OCI-LY3 (cell line): ENCODE measurements at regions not wholly inside any gene's neighbourhood (a gene's known extent, or its start where the extent isn't known, plus 50 kb on each side); places are given as distances from the start of the nearest gene placed in this dataset.

Source experiments
- EZH2phosphoT487 ChIP-seq: fragments of 200-600 bp; shearing (Covaris generic); IDR thresholded peaks from 2 replicates; pipeline ENCODE4 v1.6.1; 2018; ENCODE audit warnings: antibody characterized with exemption, mixed run types, low read depth
- TF ChIP-seq, protein P1 (sequence below): fragments of 200-600, 300-600 bp; sonication (generic); IDR thresholded peaks from 2 replicates; pipeline ENCODE4 v1.5.1; 2014; ENCODE audit warnings: antibody characterized with exemption, low read length, low read depth

DNA sequence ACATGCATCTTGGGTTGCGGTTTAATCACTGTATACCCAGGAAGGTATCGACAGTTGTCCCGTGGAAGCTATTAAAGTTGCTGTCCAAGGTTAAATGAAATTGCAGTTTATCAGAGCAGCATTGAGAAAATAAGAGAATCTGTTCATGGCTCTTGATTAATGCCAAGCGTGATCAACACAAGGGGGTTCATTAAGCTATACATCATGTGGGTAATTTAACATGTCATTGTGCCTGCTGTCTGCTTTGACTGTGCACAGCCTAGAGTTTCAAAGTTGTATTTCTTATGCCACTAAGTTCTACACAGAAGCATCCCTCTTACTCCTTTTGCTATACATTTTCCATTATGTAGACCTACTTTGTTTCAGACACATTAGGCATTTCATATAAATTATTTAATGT, 74.8 kb upstream of the SP8 start:
- TF ChIP-seq, protein P1, sequence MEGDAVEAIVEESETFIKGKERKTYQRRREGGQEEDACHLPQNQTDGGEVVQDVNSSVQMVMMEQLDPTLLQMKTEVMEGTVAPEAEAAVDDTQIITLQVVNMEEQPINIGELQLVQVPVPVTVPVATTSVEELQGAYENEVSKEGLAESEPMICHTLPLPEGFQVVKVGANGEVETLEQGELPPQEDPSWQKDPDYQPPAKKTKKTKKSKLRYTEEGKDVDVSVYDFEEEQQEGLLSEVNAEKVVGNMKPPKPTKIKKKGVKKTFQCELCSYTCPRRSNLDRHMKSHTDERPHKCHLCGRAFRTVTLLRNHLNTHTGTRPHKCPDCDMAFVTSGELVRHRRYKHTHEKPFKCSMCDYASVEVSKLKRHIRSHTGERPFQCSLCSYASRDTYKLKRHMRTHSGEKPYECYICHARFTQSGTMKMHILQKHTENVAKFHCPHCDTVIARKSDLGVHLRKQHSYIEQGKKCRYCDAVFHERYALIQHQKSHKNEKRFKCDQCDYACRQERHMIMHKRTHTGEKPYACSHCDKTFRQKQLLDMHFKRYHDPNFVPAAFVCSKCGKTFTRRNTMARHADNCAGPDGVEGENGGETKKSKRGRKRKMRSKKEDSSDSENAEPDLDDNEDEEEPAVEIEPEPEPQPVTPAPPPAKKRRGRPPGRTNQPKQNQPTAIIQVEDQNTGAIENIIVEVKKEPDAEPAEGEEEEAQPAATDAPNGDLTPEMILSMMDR, result no peak
- no peak for TF ChIP-seq EZH2phosphoT487
